ENCODE measurements at regions not wholly inside any gene's neighbourhood (a gene's known extent, or its start where the extent isn't known, plus 50 kb on each side); places are given as distances from the start of the nearest gene placed in this dataset.

DNA sequence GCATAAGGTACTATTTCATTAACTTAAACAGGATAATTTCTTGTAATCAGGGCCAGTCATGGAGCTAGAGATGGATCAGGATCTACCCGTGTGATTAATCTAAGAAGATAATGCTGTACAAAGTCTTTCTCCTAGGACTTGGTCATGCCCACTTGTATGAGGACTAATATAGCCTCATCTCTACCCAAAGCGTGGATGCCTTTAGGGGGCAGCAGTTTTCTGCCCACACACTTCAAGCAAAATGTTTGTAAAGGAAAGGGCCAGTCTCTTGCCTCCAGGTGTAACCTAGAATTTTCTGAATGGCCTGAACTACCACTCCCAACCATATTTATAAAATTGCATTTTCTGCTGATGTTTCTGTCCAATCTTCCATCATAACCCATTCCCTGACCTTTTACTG lies 764.0 kb upstream of the IGFBP3 start:
- H3K27ac Mint-ChIP-seq, result no peak overlapping the region
- peaks cover 25% of the 10 kb centered on the region for H3K4me1 Mint-ChIP-seq (ENCODE audit: low read depth)
- no peak for DNase-seq
- no peaks in the 10 kb centered on the region for H3K36me3 Mint-ChIP-seq (ENCODE audit: low read depth)
- TF ChIP-seq, protein P1, sequence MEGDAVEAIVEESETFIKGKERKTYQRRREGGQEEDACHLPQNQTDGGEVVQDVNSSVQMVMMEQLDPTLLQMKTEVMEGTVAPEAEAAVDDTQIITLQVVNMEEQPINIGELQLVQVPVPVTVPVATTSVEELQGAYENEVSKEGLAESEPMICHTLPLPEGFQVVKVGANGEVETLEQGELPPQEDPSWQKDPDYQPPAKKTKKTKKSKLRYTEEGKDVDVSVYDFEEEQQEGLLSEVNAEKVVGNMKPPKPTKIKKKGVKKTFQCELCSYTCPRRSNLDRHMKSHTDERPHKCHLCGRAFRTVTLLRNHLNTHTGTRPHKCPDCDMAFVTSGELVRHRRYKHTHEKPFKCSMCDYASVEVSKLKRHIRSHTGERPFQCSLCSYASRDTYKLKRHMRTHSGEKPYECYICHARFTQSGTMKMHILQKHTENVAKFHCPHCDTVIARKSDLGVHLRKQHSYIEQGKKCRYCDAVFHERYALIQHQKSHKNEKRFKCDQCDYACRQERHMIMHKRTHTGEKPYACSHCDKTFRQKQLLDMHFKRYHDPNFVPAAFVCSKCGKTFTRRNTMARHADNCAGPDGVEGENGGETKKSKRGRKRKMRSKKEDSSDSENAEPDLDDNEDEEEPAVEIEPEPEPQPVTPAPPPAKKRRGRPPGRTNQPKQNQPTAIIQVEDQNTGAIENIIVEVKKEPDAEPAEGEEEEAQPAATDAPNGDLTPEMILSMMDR (IDR thresholded peaks at IDR 0.05), result peak; percentile 44; the same call in 1 of the 2 replicates
- H3K9me3 Mint-ChIP-seq, result no peaks in the 10 kb centered on the region
- H3K27me3 Mint-ChIP-seq (ENCODE audit: insufficient read depth), result no peaks in the 10 kb centered on the region
- no peak overlapping the region for H3K4me3 Mint-ChIP-seq

DNA sequence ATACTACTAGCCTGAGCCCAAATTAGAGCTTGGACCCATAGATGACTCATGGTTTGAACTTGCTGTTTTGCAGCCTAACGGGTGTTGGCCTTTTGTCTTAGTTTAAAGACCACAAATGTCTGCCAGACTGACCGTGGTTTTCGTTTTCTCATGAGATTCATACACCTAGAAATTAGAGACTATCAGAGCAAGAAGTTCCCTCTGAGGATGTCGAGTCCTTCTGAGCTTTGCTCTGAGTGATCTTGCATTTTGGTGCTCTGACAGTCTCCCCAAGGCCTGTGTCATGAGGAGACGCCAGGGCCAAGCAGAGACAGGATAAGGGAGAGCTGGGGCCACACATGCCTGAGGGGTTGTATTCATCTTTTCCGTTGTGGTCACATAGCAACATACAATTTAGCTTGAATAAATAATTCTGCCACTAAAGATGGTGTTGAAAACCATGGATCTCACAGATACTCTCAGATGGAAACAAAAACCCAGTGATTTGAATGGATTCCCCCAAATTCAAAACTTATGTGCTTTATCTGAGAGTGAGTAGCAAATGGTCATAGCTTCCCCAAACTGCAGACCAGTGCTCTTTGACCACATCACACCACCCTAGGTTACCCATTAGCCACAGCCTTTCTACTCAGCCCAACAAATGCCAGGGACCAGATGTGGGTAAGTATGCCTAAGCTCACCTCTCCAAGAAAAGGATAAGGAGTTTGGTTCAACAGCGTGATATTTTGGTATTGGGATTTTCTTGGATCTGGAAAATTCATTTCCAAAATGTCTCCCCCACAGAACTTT lies 762.0 kb upstream of the IGFBP3 start:
- Mint-ChIP-seq H3K27me3 (ENCODE audit: insufficient read depth) (no peaks in the 10 kb centered on the region; the same call in 1 of the 2 replicates), H3K9me3 (no peaks in the 10 kb centered on the region), H3K27ac (peak overlapping the region; percentile 98), H3K4me1 (ENCODE audit: low read depth) (peaks cover 25% of the 10 kb centered on the region), H3K36me3 (ENCODE audit: low read depth) (no peaks in the 10 kb centered on the region), H3K4me3 (peak overlapping the region; percentile 84)
- TF ChIP-seq, protein P1 (IDR thresholded peaks at IDR 0.05), result no peak
- DNase-seq, result peak; percentile 85

DNA sequence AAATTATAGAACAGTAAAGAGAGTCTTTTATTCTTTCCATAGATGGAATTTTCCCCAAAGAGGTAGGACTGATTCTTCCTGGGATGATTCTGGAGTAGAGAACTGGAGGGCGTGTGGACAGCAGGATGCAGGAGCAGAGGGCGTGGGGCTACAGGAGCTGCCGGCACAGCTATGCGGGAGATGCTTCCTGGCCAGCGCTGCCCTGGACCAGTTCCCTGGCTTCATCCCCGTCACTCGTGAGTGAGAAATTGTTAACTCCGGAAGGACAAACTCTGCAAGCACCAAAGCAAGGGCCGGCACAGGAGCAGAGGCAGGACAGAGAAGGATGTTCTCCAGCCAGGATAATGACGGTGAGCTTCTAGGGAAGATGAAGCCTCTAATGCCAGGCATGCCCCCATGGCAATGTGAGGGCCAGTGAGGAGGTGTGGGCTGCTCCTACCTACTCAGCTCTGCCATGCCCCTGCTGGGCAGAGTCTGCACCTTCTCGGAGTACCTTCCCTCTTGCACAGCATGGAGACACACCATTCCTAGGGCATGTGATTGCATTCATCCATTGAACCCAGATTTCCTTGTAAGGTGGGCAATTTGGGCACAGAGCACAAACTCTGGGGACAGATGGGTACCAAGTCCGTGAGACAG lies 760.9 kb upstream of the IGFBP3 start:
- Mint-ChIP-seq H3K27ac (peak overlapping the region; percentile 98), H3K4me1 (ENCODE audit: low read depth) (peaks cover 25% of the 10 kb centered on the region), H3K4me3 (peak overlapping the region; percentile 84; the same call in 1 of the 2 replicates), H3K27me3 (ENCODE audit: insufficient read depth) (no peaks in the 10 kb centered on the region; the same call in 1 of the 2 replicates), H3K9me3 (no peaks in the 10 kb centered on the region), H3K36me3 (ENCODE audit: low read depth) (no peaks in the 10 kb centered on the region)
- TF ChIP-seq, protein P1 (IDR thresholded peaks at IDR 0.05), result peak; percentile 43
- DNase-seq, result no peak

DNA sequence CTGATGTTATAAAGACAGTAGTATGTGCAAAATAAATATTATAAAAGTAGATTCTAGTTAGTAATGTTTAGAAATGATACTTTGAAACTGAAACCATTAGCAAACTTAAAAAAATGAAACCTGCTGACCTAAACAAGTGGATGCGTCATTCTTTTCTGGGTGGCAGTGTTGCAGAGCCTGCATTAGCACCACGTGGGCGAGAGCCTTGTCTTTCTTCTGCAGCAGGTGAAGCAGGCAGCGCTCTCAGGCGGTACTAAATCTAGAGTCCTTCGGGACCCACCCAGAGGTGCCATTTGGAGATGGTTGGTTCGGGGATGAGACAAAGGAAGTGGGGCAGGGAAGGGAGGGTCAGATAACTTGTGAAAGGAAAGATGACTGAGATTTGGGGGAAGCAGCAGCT lies 759.1 kb upstream of the IGFBP3 start:
- Mint-ChIP-seq H3K9me3 (no peaks in the 10 kb centered on the region), H3K27ac (no peak overlapping the region), H3K4me1 (ENCODE audit: low read depth) (peaks cover 25% of the 10 kb centered on the region), H3K36me3 (ENCODE audit: low read depth) (no peaks in the 10 kb centered on the region), H3K4me3 (no peak overlapping the region), H3K27me3 (ENCODE audit: insufficient read depth) (no peaks in the 10 kb centered on the region; the same call in 1 of the 2 replicates)
- TF ChIP-seq, protein P1 (IDR thresholded peaks at IDR 0.05), result no peak
- no peak for DNase-seq

DNA sequence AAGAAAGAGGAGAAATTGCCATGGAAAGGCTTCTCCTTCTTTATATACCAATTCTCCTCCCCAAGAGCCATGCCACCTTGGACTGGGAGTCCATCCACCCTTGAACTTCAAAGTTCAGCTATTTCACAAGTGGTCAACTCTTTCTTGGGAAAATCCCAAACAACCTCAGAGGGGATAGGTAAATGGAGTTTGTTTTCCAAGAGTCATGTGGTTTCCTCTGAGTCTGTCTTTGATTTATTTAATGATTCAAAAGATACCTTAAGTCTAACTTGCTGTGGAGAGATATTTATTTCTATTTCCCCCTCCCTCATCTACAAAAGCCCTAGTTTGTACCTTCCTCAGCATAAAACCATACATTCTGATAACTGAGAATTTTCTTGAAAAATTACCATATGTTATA lies 758.6 kb upstream of the IGFBP3 start:
- TF ChIP-seq, protein P1 (IDR thresholded peaks at IDR 0.05), result no peak
- H3K36me3 Mint-ChIP-seq (ENCODE audit: low read depth), result no peaks in the 10 kb centered on the region
- no peaks in the 10 kb centered on the region for H3K9me3 Mint-ChIP-seq
- H3K27ac Mint-ChIP-seq, result no peak overlapping the region
- no peaks in the 10 kb centered on the region; the same call in 1 of the 2 replicates for H3K27me3 Mint-ChIP-seq (ENCODE audit: insufficient read depth)
- no peak for DNase-seq
- peaks cover 25% of the 10 kb centered on the region for H3K4me1 Mint-ChIP-seq (ENCODE audit: low read depth)
- H3K4me3 Mint-ChIP-seq, result no peak overlapping the region
